Stomach (tissue), 4 donors: ENCODE measurements at regions not wholly inside any gene's neighbourhood (a gene's known extent, or its start where the extent isn't known, plus 50 kb on each side); places are given as distances from the start of the nearest gene placed in this dataset.

Experiments used
- POLR2A ChIP-seq, 4 donors: fragments of 450-650 bp; IDR thresholded peaks; one replicate each; pipeline ENCODE4 v1.6.1; 2016; ENCODE audit warnings: antibody characterized with exemption in 4 of 4, control low read depth in 2 of 4, mild to moderate bottlenecking in 1 of 4, moderate library complexity in 1 of 4
- TF ChIP-seq, protein P1 (sequence below), 7 experiments: fragments of 450-650 bp in 4 of 7; fragments of 200-600 bp in 3 of 7; sonication (generic) in 3 of 7; IDR thresholded peaks; one replicate each; pipeline ENCODE4 v1.5.1; 2016 to 2019; ENCODE audit warnings: antibody characterized with exemption in 7 of 7, control low read depth in 2 of 7, mild to moderate bottlenecking in 1 of 7

DNA sequence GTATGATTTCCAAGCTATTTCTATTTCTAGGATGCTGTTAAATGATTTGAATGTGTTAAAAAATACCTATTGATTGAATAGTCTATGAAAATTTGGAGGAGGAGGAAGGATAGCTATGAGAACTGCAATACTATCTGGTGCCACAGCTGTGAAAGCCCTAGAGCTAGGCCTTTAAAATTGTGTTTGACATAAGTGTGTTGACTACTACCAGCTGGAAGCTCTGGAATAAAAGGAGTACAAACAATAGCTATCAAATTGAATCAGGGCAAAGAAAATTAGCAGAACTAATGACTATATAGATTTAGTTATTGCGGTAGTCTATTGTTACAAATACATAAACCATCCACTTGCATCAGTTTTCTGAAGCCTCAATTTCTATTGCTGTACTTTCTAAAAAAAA, 124.8 kb upstream of the CNTN5 start:
- TF ChIP-seq, protein P1, sequence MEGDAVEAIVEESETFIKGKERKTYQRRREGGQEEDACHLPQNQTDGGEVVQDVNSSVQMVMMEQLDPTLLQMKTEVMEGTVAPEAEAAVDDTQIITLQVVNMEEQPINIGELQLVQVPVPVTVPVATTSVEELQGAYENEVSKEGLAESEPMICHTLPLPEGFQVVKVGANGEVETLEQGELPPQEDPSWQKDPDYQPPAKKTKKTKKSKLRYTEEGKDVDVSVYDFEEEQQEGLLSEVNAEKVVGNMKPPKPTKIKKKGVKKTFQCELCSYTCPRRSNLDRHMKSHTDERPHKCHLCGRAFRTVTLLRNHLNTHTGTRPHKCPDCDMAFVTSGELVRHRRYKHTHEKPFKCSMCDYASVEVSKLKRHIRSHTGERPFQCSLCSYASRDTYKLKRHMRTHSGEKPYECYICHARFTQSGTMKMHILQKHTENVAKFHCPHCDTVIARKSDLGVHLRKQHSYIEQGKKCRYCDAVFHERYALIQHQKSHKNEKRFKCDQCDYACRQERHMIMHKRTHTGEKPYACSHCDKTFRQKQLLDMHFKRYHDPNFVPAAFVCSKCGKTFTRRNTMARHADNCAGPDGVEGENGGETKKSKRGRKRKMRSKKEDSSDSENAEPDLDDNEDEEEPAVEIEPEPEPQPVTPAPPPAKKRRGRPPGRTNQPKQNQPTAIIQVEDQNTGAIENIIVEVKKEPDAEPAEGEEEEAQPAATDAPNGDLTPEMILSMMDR (IDR thresholded peaks at IDR 0.05) = no peak
- no peak for TF ChIP-seq POLR2A (IDR thresholded peaks at IDR 0.05)
